GM18519 (cell line): ENCODE measurements at regions not wholly inside any gene's neighbourhood (a gene's known extent, or its start where the extent isn't known, plus 50 kb on each side); places are given as distances from the start of the nearest gene placed in this dataset.
"Not testable (repeated sequence)": the region's sequence is repeated elsewhere in the genome, so short reads cannot be mapped to it uniquely, and the experiment has no call there.

Source experiments
- ATAC-seq: cut with Tn5 transposase; IDR thresholded peaks from one replicate; pipeline ENCODE4 v1.9.1; 2021; ENCODE audit warnings: mild to moderate bottlenecking, moderate library complexity; ENCODE audit not compliant: unreplicated experiment, low FRiP score

GRCh38 chr2:117607202-117607601, 207.3 kb upstream of the DDX18 start:
- ATAC-seq, result no peak

GRCh38 chr2:117613101-117613500, 201.4 kb upstream of the DDX18 start:
- ATAC-seq, result no peak

- ATAC-seq, result no peak
Measured at GRCh38 chr2:117614296-117614695, 200.2 kb upstream of the DDX18 start.

DNA sequence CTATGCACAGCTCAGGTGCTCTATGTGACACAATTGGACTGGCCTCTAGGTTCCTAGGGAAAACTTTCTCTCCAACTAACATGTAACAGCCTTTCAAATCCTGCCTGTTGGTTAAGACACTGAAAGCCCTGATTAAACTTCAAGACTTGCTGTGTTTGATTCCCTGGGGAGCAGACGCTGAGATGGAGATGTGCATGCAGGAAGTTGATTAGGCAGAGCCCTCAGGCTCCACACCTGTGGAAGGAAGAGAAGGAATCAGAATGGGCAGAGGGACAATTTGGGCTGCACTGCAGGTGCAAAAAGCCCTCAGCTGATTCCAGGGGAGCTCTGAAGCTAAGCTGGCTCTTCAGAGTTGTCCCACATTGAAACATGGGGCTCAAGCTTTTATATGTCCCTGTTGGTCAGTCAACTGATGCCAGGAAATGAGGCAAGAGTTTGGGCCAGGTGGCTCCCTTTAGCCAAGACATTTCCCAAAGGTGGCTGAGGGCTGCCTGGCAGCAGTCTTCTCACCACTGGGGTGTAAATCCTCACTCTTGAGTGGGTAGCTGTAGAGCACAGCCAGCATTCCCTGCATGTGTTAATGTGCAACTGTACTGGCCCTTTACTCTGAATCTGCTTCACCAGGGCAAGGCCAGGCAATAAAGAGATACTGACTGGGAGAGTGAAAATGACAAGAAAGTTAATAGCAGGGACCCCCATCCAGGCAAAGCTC, 199.5 kb upstream of the DDX18 start:
- ATAC-seq, result no peak

DNA sequence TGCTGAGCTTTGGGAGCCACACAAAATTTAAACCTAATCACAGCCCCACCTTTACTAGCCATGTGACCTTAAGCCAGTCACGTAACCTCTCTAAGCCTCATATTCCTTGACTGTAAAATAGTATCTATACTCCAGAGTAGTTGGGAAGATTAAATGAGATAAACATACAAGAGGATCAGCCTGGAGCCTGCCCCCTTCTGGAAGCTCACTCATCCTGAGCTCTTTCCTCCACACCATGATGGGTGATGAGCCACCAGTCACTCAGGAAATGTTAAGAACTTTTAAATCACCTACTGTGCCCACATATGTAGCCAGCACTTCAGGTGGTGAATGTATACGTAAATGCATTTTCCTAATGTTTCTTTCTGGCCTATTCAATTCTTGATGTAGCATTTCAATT, 195.9 kb upstream of the DDX18 start:
- no peak for ATAC-seq

DNA sequence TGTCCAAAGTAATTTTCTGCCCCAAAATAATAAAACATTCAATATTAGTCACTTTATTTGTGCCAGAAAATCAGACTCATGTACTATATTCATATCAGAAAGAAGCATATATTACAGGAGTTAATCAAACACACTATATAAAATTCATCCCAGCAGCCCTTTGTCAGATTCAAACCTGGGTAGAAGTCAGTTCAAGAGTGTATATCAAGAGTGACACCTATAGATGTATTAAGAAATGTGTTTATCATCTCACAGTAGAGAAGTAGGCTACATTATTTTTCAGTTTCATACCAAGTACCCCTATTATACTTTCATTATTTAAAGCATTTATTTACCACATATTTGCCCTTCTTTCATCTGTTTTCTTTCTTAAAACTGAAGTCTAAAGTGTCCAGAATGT, 193.2 kb upstream of the DDX18 start:
- no peak for ATAC-seq

DNA sequence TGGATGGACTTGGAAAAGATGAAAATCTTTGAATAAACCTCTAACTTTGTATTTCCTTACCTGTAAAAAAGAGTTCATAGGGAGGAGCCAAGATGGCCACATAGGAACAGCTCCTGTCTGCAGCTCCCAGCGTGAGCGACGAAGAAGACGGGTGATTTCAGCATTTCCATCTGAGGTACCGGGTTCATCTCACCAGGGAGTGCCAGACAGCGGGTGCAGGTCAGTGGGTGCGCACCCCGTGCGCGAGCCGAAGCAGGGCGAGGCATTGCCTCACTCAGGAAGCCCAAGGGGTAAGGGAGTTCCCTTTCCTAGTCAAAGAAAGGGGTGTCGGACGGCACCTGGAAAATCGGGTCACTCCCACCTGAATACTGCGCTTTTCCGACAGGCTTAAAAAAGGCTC, 191.3 kb upstream of the DDX18 start:
- ATAC-seq, result not testable (repeated sequence)

DNA sequence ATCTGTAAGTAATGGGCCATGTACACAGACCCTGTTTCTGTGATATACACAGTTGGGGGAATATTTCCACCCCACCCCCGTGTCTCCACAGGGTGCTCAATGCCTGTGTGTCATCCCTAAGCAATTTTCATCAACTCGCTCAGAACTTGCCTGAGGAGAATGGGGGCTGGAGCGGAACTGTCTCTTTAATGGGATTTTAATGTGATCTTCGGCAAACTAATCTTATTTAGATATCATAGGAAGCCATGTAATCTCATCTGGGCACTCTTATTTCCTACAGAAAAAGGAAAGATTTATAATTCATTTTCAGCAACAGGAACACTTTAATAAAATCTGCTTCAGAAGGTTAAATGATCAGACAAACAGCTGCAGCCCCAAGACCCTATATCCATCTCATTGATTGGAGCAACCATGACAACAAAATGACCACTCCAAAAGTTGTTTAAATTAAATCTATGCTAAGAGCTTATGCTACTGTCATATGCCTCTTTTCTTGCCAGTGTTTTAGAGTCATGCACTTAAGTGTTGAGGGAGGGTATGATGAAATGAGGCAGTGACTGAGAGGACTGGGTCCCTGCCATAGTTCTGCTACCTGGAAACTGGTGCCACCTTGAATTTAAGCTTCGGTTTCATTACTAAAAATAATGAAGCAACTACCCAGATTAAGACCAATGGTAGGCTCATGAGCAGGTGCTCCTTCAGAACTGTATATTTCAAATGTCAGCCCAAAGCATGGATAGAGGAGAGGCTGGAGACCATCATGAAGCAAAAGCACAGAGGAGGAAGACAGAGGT, 183.1 kb upstream of the DDX18 start:
- ATAC-seq, result no peak

DNA sequence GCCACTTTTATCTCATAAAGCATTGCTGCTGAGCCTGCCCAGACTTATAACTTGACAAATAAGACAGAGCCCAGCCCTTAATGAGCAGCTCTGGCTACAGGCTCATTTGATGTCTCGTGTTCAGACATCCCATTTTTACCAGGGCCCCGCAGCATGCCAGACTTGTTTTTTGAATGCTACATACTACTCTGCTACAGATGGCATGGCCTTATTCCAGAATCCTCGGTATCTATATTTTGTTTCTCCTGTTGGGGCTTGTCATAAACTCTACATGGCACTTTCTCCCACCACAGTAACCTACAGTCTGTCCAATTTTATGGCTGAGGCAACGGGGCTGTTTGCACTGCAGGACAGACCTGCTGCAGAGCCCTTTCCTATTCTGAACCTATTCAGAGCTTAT, 179.0 kb upstream of the DDX18 start:
- ATAC-seq, result no peak

DNA sequence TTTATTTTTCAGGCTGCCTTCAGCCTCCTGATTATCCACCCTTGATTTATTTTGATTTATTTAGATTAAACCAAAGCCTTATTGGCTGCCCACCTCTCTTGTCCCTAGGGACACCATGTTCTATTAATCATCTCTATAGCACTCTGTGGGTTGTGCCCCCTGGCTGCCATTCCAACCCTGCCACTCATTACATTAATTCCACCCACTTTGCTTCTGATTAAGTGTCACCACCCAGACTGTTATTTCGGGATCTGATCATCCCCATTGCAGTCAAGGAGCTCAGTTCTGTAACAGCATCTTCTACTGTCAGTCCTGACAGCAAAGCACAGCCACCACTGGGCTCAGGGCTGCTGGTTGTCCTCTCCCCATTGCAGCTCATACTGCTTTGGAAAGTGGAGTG, 175.1 kb upstream of the DDX18 start:
- no peak for ATAC-seq

DNA sequence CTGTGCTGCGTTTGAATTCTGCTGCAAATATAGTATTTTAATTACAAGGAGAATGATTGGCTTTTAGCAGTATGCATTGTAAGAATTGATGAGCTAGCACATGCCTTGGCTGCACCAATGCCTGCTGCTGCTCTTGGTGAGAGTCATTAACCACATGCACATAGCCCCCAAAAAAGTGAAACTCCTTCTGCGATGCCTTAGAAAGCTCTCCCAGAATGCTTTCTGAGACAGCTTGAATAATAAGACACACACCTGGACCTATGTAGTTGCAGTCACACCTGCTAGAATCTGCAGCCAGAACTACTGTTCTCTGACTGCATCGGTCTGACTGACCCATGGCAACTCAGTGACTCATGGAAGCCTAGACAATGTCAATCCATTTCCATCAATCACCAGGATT, 170.1 kb upstream of the DDX18 start:
- no peak for ATAC-seq

DNA sequence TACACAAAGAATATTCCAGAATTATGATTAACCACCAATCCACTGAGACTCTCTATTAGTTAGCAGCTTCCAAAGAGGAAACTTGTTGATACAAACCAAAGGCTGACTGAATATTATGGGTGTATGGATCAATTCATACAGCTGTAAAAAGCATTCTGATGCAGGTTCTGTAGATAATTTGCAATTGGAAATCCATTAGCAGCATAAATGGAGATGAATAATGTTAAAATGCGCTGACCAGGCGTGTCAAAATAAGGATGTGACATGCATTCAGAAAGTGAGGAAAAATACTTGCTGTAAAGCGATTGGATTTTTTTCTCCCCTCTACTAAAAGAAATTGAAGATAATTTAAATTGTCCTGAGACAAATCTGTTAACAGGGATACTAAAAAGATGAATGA, 169.0 kb upstream of the DDX18 start:
- ATAC-seq, result no peak

DNA sequence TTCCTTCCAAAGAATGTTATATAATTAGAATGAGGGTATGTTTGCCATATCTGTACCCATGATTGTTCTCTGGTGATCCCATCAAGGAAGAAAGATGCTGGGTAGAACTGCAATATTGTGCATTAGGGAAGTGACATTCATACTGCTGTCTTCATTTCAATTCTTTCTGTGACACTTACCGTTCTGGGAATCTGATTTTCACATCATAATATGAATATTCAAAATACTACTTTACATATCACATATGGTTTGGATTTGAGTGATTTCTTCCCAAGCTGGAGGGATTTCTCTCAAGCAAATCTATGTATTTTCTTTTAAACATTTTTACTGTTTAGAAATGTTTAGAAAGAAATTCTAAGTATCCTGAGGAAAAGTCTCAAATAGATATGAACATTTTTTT, 168.4 kb upstream of the DDX18 start:
- ATAC-seq, result no peak

GRCh38 chr2:117646872-117647271, 167.6 kb upstream of the DDX18 start:
- ATAC-seq, result no peak

- ATAC-seq, result no peak
Measured at GRCh38 chr2:117656546-117656945, 157.9 kb upstream of the DDX18 start.

GRCh38 chr2:117661619-117662018, 152.9 kb upstream of the DDX18 start:
- ATAC-seq, result no peak

GRCh38 chr2:117674172-117674571, 140.3 kb upstream of the DDX18 start:
- no peak for ATAC-seq

- no peak for ATAC-seq
Measured at GRCh38 chr2:117679952-117680351, 134.5 kb upstream of the DDX18 start.

DNA sequence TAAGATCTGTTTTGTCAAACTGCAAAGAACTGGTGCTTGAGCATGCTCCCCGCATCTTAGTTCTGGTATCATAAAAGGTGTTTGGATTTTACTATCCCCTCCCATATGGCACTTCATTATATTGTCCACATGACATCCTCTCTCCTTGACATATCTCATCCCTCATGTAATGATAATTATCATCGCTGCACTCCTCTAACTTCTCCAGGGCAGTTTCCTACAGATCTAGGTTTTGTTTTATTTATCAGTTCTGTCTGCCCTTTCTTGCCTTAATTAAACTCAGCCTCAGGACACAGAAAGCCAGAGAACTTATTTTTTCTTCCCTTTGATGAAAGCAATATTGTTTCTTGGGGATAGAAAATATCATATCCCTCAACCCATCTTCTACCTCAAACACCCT, 129.6 kb upstream of the DDX18 start:
- no peak for ATAC-seq

- peak; percentile 97 for ATAC-seq
Measured at GRCh38 chr2:117686699-117687098, 127.8 kb upstream of the DDX18 start.

DNA sequence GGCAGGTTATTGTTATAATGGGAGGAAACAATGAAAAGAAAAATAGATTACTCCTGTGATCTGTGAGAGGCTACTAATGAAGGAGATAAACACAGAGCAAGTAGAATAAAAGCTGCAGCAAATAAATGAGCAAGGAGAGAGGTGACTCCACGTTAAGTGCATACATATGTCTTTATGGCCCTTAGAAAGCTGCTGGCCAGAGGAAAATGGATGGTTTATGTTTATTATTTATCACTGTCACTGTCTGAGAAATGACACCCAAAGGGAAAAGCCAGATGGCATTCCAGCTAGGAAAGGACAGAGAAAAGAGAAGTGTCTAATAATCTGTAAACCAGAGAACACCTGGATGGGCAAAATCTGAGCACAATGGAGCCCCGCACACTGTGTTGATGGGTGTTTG, 122.9 kb upstream of the DDX18 start:
- ATAC-seq, result no peak
